Pancreas (tissue), 10 donors: ENCODE measurements at regions not wholly inside any gene's neighbourhood (a gene's known extent, or its start where the extent isn't known, plus 50 kb on each side); places are given as distances from the start of the nearest gene placed in this dataset.
A peak's percentile ranks its signal among the peaks of the same experiment; 100 is the strongest.

Experiments
- ATAC-seq, 4 donors: fragments of 200-7000 bp; cut with Tn5 transposase; one replicate each; pipeline versions ENCODE4 v1.8.0 to v1.9.1; 2020; ENCODE audit warnings: mild to moderate bottlenecking in 4 of 4, moderate library complexity in 4 of 4
- DNase-seq, 6 donors: peaks; one replicate each; pipeline ENCODE4 v3.0.0-alpha.2; 2020
- FAIRE-seq: peaks from 2 replicates; lab custom pipeline; 2012; peaks lifted over from hg19 to GRCh38; lab: Jason Lieb, UNC
- H3K27ac ChIP-seq, 4 donors: fragments of 200-600 bp; sonication (generic); 1 replicate in 3 of 4; 2 replicates in 1 of 4; pipeline versions ENCODE4 v1.5.0 to v1.8.0; 2020
- H3K27me3 ChIP-seq, 4 donors: fragments of 200-600 bp; one replicate each; pipeline ENCODE4 v1.8.0; 2021
- H3K36me3 ChIP-seq, 3 donors: fragments of 200-600 bp; sonication (generic) in 1 of 3; one replicate each; pipeline versions ENCODE4 v1.5.0 to v1.8.0; 2020 to 2021
- H3K4me1 ChIP-seq, 3 donors: fragments of 200-600 bp; one replicate each; pipeline ENCODE4 v1.8.0; 2021
- H3K4me3 ChIP-seq, 4 donors: fragments of 200-600 bp; sonication (generic) in 2 of 4; one replicate each; pipeline versions ENCODE4 v1.5.0 to v1.8.0; 2020 to 2021
- H3K9me3 ChIP-seq, 4 donors: fragments of 200-600 bp; one replicate each; pipeline ENCODE4 v1.8.0; 2021
- CTCF ChIP-seq, 4 donors: fragments of 200-600 bp; sonication (generic) in 3 of 4; IDR thresholded peaks; one replicate each; pipeline versions ENCODE4 v1.5.0 to v1.8.0; 2021; ENCODE audit warnings: antibody characterized with exemption in 4 of 4
- WGBS, 2 donors: extraction: QIAGEN DNeasy Blood & Tissue Kit; methylation state at CpG; one replicate each; pipeline ENCODE4 v1.1.7; 2013; 5-methylcytosine and 5-hydroxymethylcytosine counted together
- intact Hi-C, 3 donors: fragments of 100-400 bp; cut with DNase I; formaldehyde crosslinking; loops; one replicate each; pipeline versions ENCODE4 v1.11.1 to v1.14.2; 2022
- donor health status: healthy with polysubstance abuse.
- donor health status: DM: no; HTN: no; CAD: no; lungs with moderate emphysema.
- donor health status: DM: no; HTN: no; CAD: no.
- donor health status: control.
- donor health status: control.
- donor health status: Bipolar disorder and iron deficiency.
- donor health status: DM: yes; HTN: yes; CAD: no.
- donor health status: DM: no; HTN: no; CAD: no.
- donor health status: DM: no; HTN: no; CAD: no.
- donor health status: DM: yes; HTN: yes; CAD: no.

GRCh38 chr11:37948258-37948657 is 1350.2 kb upstream of the RAG2 start:
- ATAC-seq (no peak), DNase-seq (no peak), FAIRE-seq (no peak)
- Histone ChIP-seq H3K9me3 (no peaks in the 10 kb centered on the region), H3K4me1 (no peaks in the 10 kb centered on the region), H3K36me3 (no peaks in the 10 kb centered on the region), H3K27ac (no peak overlapping the region), H3K4me3 (no peak overlapping the region), H3K27me3 (no peaks in the 10 kb centered on the region)
- WGBS, 2 donors, result 55 to 69% methylated on average over 3 of the region's 3 CpGs
- no peak for TF ChIP-seq CTCF (IDR thresholded peaks at IDR 0.05)
- intact Hi-C loops, result loop anchor here in 1 of 3 donors (10.0 kb wide), 1 partner anchor 847 kb away; no protein-coding TSS in a partner anchor

- no peaks in the 10 kb centered on the region for H3K36me3 ChIP-seq
- FAIRE-seq (no peak), DNase-seq (no peak), ATAC-seq (no peak)
- intact Hi-C loops, result loop anchor here in 1 of 3 donors (10.0 kb wide), 1 partner anchor 847 kb away; no protein-coding TSS in a partner anchor
- 76 to 78% methylated on average over 3 of the region's 3 CpGs for WGBS, 2 donors
- H3K9me3 ChIP-seq, result no peaks in the 10 kb centered on the region
- H3K4me3 ChIP-seq, result no peak overlapping the region
- H3K27ac ChIP-seq, result no peak overlapping the region
- no peak for TF ChIP-seq CTCF (IDR thresholded peaks at IDR 0.05)
- H3K27me3 ChIP-seq, result no peaks in the 10 kb centered on the region
- no peaks in the 10 kb centered on the region for H3K4me1 ChIP-seq
Observed at GRCh38 chr11:37947821-37948220, 1349.8 kb upstream of the RAG2 start.

GRCh38 chr11:37946155-37946766 is 1348.2 kb upstream of the RAG2 start:
- no peak for FAIRE-seq
- Histone ChIP-seq H3K4me1 (no peaks in the 10 kb centered on the region), H3K27me3 (no peaks in the 10 kb centered on the region), H3K9me3 (no peaks in the 10 kb centered on the region), H3K36me3 (no peaks in the 10 kb centered on the region), H3K27ac (no peak overlapping the region), H3K4me3 (no peak overlapping the region)
- WGBS, 2 donors, result 31 to 41% methylated on average over 4 of the region's 4 CpGs
- DNase-seq, result peak in 2 of 6 donors; percentile 7 to 50
- TF ChIP-seq CTCF (IDR thresholded peaks at IDR 0.05), result peak; percentile 52 to 76 (median 56)
- intact Hi-C loops, result loop anchor here in 1 of 3 donors (10.0 kb wide), 1 partner anchor 849 kb away; no protein-coding TSS in a partner anchor
- ATAC-seq, result peak; percentile 56 to 90 (median 79)

GRCh38 chr11:37942081-37942480 is 1344.0 kb upstream of the RAG2 start:
- no peaks in the 10 kb centered on the region for H3K27me3 ChIP-seq
- H3K36me3 ChIP-seq, result no peaks in the 10 kb centered on the region
- intact Hi-C loops, result loop anchor here in 1 of 3 donors (10.0 kb wide), 1 partner anchor 853 kb away; no protein-coding TSS in a partner anchor
- no peaks in the 10 kb centered on the region for H3K4me1 ChIP-seq
- 30% methylated on average over 2 of the region's 2 CpGs for WGBS, 2 donors
- no peak overlapping the region for H3K27ac ChIP-seq
- ATAC-seq (no peak), FAIRE-seq (no peak), DNase-seq (no peak)
- H3K4me3 ChIP-seq, result no peak overlapping the region
- no peaks in the 10 kb centered on the region for H3K9me3 ChIP-seq
- TF ChIP-seq CTCF (IDR thresholded peaks at IDR 0.05), result no peak

- ATAC-seq (no peak), DNase-seq (no peak), FAIRE-seq (no peak)
- intact Hi-C loops, result no loop called here
- whole genome bisulfite sequencing, 2 donors, result 83 to 90% methylated on average over 3 of the region's 3 CpGs
- Histone ChIP-seq H3K36me3 (no peaks in the 10 kb centered on the region), H3K4me3 (no peak overlapping the region), H3K9me3 (no peaks in the 10 kb centered on the region), H3K27me3 (no peaks in the 10 kb centered on the region), H3K4me1 (no peaks in the 10 kb centered on the region), H3K27ac (no peak overlapping the region)
- no peak for TF ChIP-seq CTCF (IDR thresholded peaks at IDR 0.05)
Observed at GRCh38 chr11:37929100-37929653, 1331.1 kb upstream of the RAG2 start.
